Activated CD8-positive, alpha-beta memory T cell treated with anti-CD3 and anti-CD28 coated beads, Interleukin-2, amount 50 U/mL, for 48 hours (primary cell): ENCODE measurements at regions not wholly inside any gene's neighbourhood (a gene's known extent, or its start where the extent isn't known, plus 50 kb on each side); places are given as distances from the start of the nearest gene placed in this dataset.

ENCODE experiments used
- DNase-seq: peaks from one replicate; pipeline ENCODE4 v3.0.0-alpha.2; 2020

DNA sequence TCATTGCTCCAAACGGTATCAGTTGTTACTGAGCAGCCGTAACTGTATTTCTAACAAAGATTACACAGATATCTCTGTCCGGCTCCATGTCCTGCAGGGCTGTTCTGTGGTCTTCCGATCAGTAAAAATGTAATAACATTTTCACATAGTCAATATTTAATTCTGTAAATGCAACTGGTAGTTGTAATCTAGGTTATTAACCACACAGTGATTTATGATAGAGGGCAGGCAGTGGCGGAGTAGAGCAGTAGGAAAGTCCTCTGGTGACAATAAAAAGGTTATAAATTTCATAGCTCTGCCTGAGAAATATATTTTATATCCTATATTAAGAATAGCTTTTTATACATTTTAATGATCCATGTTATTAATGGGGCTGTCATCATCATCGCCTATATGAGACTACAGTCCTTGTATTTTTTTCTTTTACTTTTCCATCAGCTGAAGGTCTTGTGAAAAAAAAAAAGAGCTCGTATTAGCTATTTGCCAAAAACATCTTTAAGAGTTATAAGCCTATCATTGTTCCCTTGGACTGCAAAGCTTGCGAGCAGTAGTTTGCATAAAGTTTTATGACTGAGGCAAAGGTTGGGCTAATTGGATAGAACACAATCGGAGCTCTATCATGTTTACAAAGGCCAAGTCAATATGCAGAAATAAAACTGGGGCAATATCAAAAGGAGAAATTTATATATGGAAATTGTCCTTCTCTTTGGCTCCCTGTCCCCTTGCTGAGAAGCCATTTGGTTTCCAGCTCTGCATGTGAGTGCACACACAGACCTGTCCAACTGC is 648.0 kb downstream of the IRX1 start:
- no peak for DNase-seq

DNA sequence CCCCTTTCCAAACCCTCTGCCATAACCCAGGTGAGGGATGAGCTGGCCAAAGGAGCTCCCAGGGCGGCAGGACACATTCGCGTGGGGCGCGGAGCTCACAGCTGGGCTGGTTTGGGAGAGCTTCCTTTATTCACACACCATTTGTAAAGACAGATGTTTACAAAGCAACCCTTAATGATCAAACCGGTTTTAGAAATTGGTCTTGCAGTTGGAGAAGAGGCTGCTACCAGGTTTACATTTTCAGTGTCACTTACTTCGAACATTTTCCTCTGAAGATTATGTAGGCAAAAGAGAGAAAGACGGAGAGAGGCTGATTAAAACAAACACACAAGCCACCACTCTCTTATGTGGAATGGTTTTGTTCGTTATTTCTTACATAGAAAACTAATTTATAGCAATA is 648.7 kb downstream of the IRX1 start:
- DNase-seq = no peak

DNA sequence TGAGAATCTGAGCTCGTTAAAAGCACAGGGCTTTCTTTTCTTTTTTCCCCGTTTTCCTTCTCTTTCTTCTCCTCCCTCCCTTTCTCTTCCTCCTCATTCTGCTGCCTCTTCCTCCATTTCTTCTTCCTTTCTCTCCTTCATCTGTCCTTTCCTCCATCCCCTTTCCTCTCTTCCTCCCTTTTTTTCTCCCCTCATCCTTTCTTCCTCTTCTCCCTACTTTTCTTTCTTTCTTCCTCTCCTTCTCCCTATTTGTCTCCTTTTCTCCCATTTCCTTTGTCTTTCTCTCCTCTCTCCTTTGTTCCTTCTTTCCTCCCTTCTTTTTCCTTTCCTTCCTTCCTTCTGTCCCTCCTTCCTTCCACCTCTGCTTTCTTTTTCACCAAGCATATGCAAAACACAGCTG is 649.4 kb downstream of the IRX1 start:
- DNase-seq = no peak

GRCh38 chr5:4245511-4245910 is 649.9 kb downstream of the IRX1 start:
- no peak for DNase-seq

GRCh38 chr5:4246447-4246846 is 650.8 kb downstream of the IRX1 start:
- no peak for DNase-seq

DNA sequence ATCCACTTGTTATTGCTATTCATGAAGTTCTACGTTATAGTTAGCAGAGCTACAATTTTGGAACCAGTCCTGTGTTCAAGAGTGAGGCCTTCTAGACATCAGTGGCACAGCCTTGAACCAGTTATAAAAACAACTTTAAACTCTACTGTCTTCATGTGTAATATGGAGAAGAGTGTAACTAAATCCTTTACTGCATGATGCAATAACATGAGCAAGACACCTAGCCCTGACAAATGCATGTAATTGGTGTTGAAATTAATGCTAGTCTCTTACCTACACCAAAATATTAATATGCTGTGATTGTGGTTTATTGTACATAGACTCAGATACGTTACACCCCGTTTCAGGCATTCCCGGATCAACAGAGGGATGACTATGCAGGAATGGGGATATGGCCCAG is 654.6 kb downstream of the IRX1 start:
- no peak for DNase-seq

- DNase-seq = no peak
These were observed 656.8 kb downstream of the IRX1 start for GRCh38 chr5:4252385-4252784.

GRCh38 chr5:4254736-4255135 is 659.1 kb downstream of the IRX1 start:
- no peak for DNase-seq

DNA sequence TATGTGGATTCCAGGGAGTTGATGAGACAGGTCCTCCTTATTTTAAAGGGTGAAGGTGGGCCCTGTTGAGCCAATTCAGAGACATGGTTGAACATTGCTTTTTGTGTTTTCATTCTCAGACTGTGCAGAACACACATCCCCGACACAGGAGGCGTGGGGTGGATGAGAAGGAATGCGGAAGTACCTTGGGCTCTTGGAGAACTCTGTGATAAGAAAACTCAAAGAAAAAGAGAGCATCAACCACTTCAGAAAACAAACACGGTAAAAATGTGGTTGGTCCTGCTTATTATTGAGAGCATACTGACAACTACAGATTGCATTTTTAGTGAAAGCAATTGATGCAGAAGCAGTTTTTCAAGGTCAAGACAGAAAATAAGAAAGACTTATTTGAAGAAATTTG is 659.8 kb downstream of the IRX1 start:
- DNase-seq = no peak

- no peak for DNase-seq
These were observed 662.5 kb downstream of the IRX1 start for GRCh38 chr5:4258170-4258569.

DNA sequence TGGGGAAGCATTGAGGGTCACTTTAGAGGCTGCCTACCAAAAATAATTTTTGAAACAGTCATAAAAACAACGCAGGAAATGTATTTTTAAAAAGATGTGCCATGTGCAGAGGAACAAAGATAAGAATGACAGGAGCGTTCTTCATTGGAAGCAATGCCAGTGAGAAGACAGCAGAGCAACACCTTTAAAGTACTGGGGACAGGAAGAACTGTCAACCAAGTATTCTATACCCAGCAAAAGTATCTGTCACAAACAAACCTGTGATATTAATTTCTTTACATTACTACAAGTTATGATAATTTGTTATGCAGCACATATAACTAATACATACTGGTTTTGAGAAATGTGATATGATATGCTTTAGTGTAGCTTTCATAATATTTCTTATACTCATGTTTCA is 675.6 kb downstream of the IRX1 start:
- DNase-seq = no peak

- DNase-seq = no peak
These were observed 679.6 kb downstream of the IRX1 start for GRCh38 chr5:4275232-4275631.

- DNase-seq = no peak
These were observed 699.2 kb downstream of the IRX1 start for GRCh38 chr5:4294878-4295277.

DNA sequence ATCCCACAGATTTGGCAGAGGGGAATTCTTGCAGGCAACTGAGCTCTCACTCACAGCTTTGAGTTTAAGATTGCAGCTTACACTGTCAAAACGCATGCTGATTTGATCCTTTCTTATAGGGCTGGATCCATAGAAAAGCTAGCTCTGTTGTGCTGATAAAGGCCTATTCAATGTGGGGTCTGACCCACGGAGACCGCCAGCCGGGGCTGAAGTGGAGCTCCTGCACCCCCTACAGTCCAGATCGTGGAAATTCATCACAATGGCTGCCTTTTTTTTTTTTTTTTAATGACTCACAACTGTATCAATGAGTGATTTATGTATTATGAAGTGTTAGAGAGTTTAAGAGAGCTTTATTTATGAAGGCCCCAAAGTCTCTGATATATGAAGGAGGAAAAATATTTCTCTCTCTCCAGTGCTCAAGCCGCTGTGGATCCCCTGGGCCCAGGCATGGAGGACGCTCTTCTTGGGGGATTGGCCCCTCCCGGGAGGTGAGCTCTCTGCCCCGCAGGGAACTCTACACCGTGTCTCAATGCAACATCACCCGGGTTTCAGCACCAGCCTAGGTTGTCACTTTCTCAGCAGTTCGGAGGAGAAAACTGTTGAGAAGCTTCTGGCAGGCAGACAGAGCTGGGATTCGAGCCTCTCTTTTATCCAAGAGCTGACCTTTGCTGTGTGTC is 700.2 kb downstream of the IRX1 start:
- no peak for DNase-seq

DNA sequence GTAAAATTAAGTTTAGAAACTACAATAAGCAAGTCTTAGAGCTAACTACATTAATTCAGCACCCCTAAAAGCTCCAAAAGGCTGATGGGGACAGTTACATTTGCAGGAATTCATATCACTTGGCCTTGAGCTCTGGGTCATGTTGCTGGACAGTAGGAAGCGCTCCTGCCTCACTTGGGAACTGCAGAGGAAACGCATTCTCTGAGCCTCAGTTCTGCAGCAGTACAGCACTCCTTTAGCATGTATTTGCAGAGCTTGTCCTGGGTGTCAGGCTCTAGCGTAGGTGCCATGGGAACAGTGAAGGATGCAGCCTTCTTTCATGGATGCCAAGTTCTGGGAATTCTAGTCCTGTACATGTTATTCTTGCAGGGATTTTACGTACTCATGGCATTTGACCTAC is 710.4 kb downstream of the IRX1 start:
- no peak for DNase-seq

- no peak for DNase-seq
These were observed 713.4 kb downstream of the IRX1 start for GRCh38 chr5:4309026-4309425.

DNA sequence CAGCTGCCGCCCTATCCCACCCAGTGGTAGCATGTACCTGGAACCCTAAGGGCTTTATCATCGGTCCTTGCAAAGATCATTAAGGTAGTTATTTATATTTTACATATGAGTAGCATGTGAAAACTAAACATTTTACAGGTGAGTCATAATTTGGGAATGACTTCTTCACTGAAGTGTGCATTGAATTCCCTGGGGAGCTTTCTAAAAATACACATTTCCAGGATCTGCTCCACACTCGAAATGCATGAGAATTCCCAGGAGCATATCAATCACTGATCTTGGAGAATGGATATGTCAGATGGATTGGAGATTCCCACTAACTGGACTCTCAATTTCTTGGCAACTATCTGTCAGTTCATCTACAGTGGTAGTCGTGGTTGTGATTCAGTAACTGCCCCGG is 717.5 kb downstream of the IRX1 start:
- no peak for DNase-seq

DNA sequence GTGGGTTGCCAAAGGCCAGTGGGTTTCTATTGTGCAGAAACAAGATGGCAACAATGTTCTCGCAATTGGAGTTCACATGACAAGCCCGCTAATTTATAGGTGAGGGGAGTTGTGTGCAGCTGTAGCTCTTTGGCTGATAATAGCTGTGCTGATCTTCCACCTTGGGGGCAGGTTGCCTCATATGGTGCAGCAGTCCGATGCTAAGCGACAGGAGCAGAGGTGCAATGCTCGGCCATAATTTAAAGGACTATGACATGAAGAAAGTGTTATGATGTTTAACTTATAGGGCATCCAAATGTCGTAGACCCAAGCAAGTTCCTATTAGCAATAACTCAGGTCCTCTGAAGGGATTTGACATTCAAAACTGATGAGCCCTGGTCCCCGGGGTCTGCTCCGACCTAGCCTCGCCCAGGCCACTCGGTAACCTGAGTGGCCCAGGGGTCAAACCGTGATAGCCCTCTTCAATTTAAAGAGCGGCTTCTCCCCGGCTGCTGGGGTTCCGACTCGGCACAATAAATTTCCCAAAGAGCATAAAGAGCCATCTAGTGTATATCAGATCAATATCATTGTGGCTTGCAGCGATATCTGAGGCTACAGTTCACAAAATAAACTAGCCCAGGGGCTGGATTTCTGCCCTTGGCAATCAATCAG is 724.0 kb downstream of the IRX1 start:
- DNase-seq = no peak

DNA sequence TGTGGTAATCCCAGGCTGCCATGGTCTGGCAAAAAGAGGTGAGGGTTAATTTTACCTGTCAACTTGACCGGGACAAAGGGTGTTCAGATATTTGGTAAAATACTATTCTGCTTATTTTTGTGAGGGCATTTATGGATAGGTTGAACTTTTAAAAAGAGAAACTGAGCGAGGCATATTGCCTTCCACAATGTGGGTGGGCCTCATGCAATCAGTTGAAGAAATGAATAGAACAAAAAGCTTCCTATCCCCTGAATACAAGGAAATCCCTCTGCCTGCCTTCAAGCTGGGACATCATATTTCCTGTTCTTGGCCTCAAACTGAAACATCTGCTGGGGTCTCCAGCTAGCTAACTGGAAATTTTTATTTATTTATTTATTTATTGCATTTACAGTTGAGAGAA is 734.7 kb downstream of the IRX1 start:
- DNase-seq = no peak

GRCh38 chr5:4335078-4335477 is 739.4 kb downstream of the IRX1 start:
- no peak for DNase-seq

GRCh38 chr5:4337519-4337918 is 741.9 kb downstream of the IRX1 start:
- no peak for DNase-seq

GRCh38 chr5:4339949-4340348 is 744.3 kb downstream of the IRX1 start:
- DNase-seq = no peak

GRCh38 chr5:4345850-4346249 is 750.2 kb downstream of the IRX1 start:
- no peak for DNase-seq

- DNase-seq = no peak
These were observed 752.8 kb downstream of the IRX1 start for GRCh38 chr5:4348423-4348822.
